HepG2 (cell line): ENCODE measurements at regions not wholly inside any gene's neighbourhood (a gene's known extent, or its start where the extent isn't known, plus 50 kb on each side); places are given as distances from the start of the nearest gene placed in this dataset.

Experiments
- ATAC-seq: fragments of 200-7000 bp; cut with Tn5 transposase; 3 replicates; pipeline ENCODE4 v1.9.1; 2020; ENCODE audit warnings: mild to moderate bottlenecking, moderate library complexity
- BruUV-seq: library from RNA; stranded (reverse); fragments of 400-500 nt; replicated peaks from 2 replicates; lab custom pipeline; 2021; lab: Mats Ljungman, UMichigan
- CTCF ChIA-PET: fragments of 300-600 bp; formaldehyde crosslinking; extraction: SDS; loops from one replicate; lab custom pipeline; 2021; ENCODE audit warnings: low total read pairs, inconsistent platforms, low intra/inter-chr PET ratio; lab: Yijun Ruan, JAX
- POLR2A ChIA-PET: fragments of 350-600 bp; sonication (Branson Sonifier 250); formaldehyde crosslinking; loops from one replicate; lab custom pipeline; 2020; ENCODE audit warnings: antibody characterized with exemption, inconsistent platforms; lab: Yijun Ruan, JAX
- DNase-seq: peaks from one replicate; pipeline ENCODE4 v3.0.0-alpha.2; 2015; ENCODE audit warnings: low spot score
- FAIRE-seq: peaks from 3 replicates; lab custom pipeline; 2011; peaks lifted over from hg19 to GRCh38; lab: Jason Lieb, UNC
- H2AFZ ChIP-seq: one replicate; pipeline ENCODE4 v1.6.1; 2011; ENCODE audit warnings: low read length, inconsistent platforms
- H3K27ac ChIP-seq: fragments of 300-600 bp; 3 replicates; pipeline ENCODE4 v1.8.0; 2011; ENCODE audit warnings: mixed run types, mild to moderate bottlenecking, mixed read lengths, low read length, inconsistent platforms; ENCODE audit not compliant: insufficient read depth; ENCODE audit errors: extremely low read length
- H3K27me3 ChIP-seq, 2 experiments: fragments of 200-600 bp in 1 of 2; 2 replicates in 1 of 2; 3 replicates in 1 of 2; pipeline versions ENCODE4 v1.6.0 to v1.8.0; 2011; ENCODE audit warnings: low read length in 2 of 2, mild to moderate bottlenecking in 2 of 2, moderate library complexity in 2 of 2, inconsistent platforms in 1 of 2; ENCODE audit not compliant: insufficient read depth in 2 of 2, control insufficient read depth in 1 of 2
- H3K36me3 ChIP-seq, 2 experiments: fragments of 200-600 bp in 1 of 2; replicated peaks in 1 of 2; 2 replicates in 1 of 2; 3 replicates in 1 of 2; pipeline versions ENCODE4 v1.5.1 to v1.8.0; 2011; ENCODE audit warnings: low read length in 2 of 2, inconsistent platforms in 1 of 2; ENCODE audit not compliant: insufficient read depth in 2 of 2, control insufficient read depth in 1 of 2
- H3K4me1 ChIP-seq: 2 replicates; pipeline ENCODE4 v1.5.1; 2012; ENCODE audit warnings: low read length, inconsistent platforms; ENCODE audit not compliant: insufficient read depth
- H3K4me2 ChIP-seq: 2 replicates; pipeline ENCODE4 v1.6.0; 2011; ENCODE audit warnings: low read depth, low read length, inconsistent platforms
- H3K4me3 ChIP-seq, 3 experiments: fragments of 200-600 bp in 1 of 3; sonication (generic), shearing (Covaris generic) in 1 of 3; replicated peaks in 1 of 3; 2 replicates each; pipeline ENCODE4 v1.5.1; 2011 to 2016; ENCODE audit warnings: low read length in 3 of 3, inconsistent platforms in 2 of 3, low read depth in 2 of 3, mild to moderate bottlenecking in 2 of 3, control low read depth in 1 of 3, mixed read lengths in 1 of 3; ENCODE audit not compliant: insufficient read depth in 1 of 3
- H3K79me2 ChIP-seq: one replicate; pipeline ENCODE4 v1.6.1; 2011; ENCODE audit warnings: low read length, inconsistent platforms; ENCODE audit not compliant: insufficient read depth
- H3K9ac ChIP-seq: 2 replicates; pipeline ENCODE4 v1.6.0; 2011; ENCODE audit warnings: mild to moderate bottlenecking, low read depth, low read length, inconsistent platforms; ENCODE audit not compliant: insufficient read depth
- H3K9me3 ChIP-seq: 2 replicates; pipeline ENCODE4 v1.5.1; 2012; ENCODE audit warnings: mild to moderate bottlenecking, low read length
- H4K20me1 ChIP-seq: 2 replicates; pipeline ENCODE4 v1.6.0; 2011; ENCODE audit warnings: inconsistent platforms, mild to moderate bottlenecking, low read length, moderate library complexity; ENCODE audit not compliant: insufficient read depth
- HOXA9 ChIP-seq: sonication (generic); formaldehyde crosslinking; IDR thresholded peaks from 2 replicates; pipeline ENCODE4 v1.8.1; 2022; ENCODE audit warnings: missing genetic modification reagents, mild to moderate bottlenecking, moderate library complexity, borderline replicate concordance
- JDP2 ChIP-seq: sonication (generic); formaldehyde crosslinking; IDR thresholded peaks from 2 replicates; pipeline ENCODE4 v1.8.1; 2022; ENCODE audit warnings: missing genetic modification reagents, borderline replicate concordance
- TSC22D2 ChIP-seq: sonication (generic); formaldehyde crosslinking; IDR thresholded peaks from 2 replicates; pipeline ENCODE4 v1.5.1; 2020; ENCODE audit warnings: missing genetic modification reagents, mild to moderate bottlenecking, borderline replicate concordance
- ZNF317 ChIP-seq: sonication (generic); formaldehyde crosslinking; IDR thresholded peaks from 2 replicates; pipeline ENCODE4 v1.5.0; 2020; ENCODE audit warnings: mild to moderate bottlenecking, missing genetic modification reagents
- WGBS: methylation state at CpG from one replicate; pipeline ENCODE4 v1.1.6; 2017; ENCODE audit warnings: low lambda C conversion rate; 5-methylcytosine and 5-hydroxymethylcytosine counted together
- in situ Hi-C: cut with HindIII; loops from 2 replicates; pipeline ENCODE4 v1.10.0; 2017; ENCODE audit warnings: low pct_unique_long_range_greater_than_20kb; ENCODE audit not compliant: extremely low pct_ligation_motif_present
- intact Hi-C: fragments of 100-400 bp; cut with micrococcal nuclease; formaldehyde crosslinking; loops from one replicate; pipeline ENCODE4 v1.10.0; 2022; ENCODE audit not compliant: unreplicated experiment
- TF ChIP-seq, protein P1 (sequence below), 2 experiments: fragments of 450-650 bp in 1 of 2; sonication (generic) in 1 of 2; formaldehyde crosslinking; IDR thresholded peaks; 2 replicates each; pipeline versions ENCODE4 v1.5.0 to v1.8.0; 2020 to 2022; ENCODE audit warnings: mild to moderate bottlenecking in 1 of 2, missing genetic modification reagents in 1 of 2
- TF ChIP-seq, protein P2 (sequence below): sonication (generic); formaldehyde crosslinking; IDR thresholded peaks from 2 replicates; pipeline ENCODE4 v1.9.0; 2021; ENCODE audit warnings: missing genetic modification reagents, mild to moderate bottlenecking, borderline replicate concordance
- TF ChIP-seq, protein P3 (sequence below): sonication (generic); formaldehyde crosslinking; IDR thresholded peaks from 2 replicates; pipeline ENCODE4 v1.4.0; 2020; ENCODE audit warnings: missing genetic modification reagents

DNA sequence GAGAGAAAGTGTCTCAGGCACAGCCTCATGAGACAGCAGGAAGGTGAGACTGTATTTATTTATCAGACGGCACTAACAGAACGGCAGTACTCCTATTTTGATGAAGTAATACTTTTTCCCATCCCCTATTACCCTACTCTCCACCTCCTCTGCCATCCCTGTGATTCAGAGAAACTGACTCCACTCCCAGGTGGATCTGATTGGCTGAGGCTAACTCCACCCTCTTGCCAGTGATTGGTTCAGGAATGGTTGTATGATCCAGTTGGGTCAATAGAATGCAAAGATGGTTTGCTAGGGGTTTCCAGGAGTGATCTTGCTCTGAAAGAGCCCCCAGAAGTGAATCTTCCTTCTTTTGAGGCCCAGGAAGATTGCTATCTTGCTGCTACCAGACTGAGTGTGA lies 65.9 kb upstream of the RCN1 start:
- H3K27me3 ChIP-seq = peaks cover 0 to 17% of the 10 kb centered on the region in 2 experiments; a peak in 2 of 5 replicates
- H3K4me1 ChIP-seq = no peaks in the 10 kb centered on the region
- intact Hi-C loops (no loop called here), in situ Hi-C loops (no loop called here)
- FAIRE-seq (no peak), ATAC-seq (no peak), DNase-seq (no peak)
- TF ChIP-seq HOXA9 (CRISPR knock-in tag) = no peak
- POLR2A ChIA-PET = no interaction called here
- no peak overlapping the region for H3K4me2 ChIP-seq
- H3K9ac ChIP-seq = no peak overlapping the region
- no peak overlapping the region for H3K4me3 ChIP-seq
- WGBS = 5% methylated on average over 2 of the region's 2 CpGs
- no peak overlapping the region for H2AFZ ChIP-seq
- no peaks in the 10 kb centered on the region for H3K9me3 ChIP-seq
- no peak overlapping the region for H3K27ac ChIP-seq
- H3K79me2 ChIP-seq = no peaks in the 10 kb centered on the region
- no TSS peak for BruUV-seq
- no peaks in the 10 kb centered on the region for H3K36me3 ChIP-seq
- H4K20me1 ChIP-seq = no peaks in the 10 kb centered on the region
- CTCF ChIA-PET = no interaction called here

DNA sequence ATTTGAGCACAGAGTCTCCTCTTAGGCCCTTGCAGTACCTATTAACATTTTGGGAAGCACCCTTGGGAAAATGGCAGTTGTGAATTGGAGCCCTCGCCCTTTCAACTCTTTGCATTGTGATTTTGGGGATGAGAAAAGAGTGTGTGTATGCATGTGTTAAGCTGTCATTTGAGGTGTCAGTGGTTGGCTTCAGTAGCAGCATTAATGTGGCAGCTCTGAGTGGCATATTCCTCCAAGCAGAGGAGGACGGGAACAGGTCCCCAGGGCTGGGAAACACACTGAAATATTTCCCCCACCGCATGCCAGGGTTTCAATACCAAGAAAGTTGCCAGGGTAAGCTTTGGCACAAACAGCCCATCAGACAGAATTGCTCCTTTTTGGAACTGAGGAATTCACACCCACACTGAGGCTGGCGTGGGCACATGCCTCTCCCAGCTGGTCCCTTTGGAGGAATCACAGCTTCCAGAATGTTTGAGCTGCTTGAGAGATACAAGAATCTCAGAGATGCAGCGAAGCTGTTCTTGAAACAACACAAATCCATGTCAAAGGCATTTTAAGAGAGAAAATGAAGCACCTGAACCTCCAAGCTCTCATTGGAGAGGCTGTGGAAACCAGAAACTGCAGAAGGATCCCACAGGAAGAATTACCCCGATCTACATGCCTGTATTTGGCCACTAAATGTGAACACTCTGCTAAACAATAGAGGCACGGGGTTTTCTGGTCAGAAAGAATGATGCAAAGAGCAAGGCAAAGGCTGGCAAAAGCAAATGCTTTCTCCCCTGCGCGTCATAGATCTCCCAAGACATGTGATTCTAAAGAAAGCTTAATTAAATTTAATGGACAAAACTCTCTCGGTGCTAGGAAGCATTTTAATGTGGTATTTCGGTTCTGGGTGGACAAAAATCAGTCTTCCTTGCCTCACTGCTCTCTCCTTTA lies 67.2 kb upstream of the RCN1 start:
- ATAC-seq (no peak), DNase-seq (no peak), FAIRE-seq (no peak)
- no peak overlapping the region for H3K9ac ChIP-seq
- WGBS = 10% methylated on average over 11 of the region's 11 CpGs
- TF ChIP-seq JDP2 (CRISPR knock-in tag) (no peak), TSC22D2 (CRISPR knock-in tag) (no peak), ZNF317 (no peak)
- TF ChIP-seq, protein P1, sequence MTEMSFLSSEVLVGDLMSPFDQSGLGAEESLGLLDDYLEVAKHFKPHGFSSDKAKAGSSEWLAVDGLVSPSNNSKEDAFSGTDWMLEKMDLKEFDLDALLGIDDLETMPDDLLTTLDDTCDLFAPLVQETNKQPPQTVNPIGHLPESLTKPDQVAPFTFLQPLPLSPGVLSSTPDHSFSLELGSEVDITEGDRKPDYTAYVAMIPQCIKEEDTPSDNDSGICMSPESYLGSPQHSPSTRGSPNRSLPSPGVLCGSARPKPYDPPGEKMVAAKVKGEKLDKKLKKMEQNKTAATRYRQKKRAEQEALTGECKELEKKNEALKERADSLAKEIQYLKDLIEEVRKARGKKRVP (CRISPR knock-in tag; IDR thresholded peaks at IDR 0.05) = no peak
- TF ChIP-seq, protein P2, sequence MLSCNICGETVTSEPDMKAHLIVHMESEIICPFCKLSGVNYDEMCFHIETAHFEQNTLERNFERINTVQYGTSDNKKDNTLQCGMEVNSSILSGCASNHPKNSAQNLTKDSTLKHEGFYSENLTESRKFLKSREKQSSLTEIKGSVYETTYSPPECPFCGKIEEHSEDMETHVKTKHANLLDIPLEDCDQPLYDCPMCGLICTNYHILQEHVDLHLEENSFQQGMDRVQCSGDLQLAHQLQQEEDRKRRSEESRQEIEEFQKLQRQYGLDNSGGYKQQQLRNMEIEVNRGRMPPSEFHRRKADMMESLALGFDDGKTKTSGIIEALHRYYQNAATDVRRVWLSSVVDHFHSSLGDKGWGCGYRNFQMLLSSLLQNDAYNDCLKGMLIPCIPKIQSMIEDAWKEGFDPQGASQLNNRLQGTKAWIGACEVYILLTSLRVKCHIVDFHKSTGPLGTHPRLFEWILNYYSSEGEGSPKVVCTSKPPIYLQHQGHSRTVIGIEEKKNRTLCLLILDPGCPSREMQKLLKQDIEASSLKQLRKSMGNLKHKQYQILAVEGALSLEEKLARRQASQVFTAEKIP (CRISPR knock-in tag) = no peak
- TF ChIP-seq, protein P3, sequence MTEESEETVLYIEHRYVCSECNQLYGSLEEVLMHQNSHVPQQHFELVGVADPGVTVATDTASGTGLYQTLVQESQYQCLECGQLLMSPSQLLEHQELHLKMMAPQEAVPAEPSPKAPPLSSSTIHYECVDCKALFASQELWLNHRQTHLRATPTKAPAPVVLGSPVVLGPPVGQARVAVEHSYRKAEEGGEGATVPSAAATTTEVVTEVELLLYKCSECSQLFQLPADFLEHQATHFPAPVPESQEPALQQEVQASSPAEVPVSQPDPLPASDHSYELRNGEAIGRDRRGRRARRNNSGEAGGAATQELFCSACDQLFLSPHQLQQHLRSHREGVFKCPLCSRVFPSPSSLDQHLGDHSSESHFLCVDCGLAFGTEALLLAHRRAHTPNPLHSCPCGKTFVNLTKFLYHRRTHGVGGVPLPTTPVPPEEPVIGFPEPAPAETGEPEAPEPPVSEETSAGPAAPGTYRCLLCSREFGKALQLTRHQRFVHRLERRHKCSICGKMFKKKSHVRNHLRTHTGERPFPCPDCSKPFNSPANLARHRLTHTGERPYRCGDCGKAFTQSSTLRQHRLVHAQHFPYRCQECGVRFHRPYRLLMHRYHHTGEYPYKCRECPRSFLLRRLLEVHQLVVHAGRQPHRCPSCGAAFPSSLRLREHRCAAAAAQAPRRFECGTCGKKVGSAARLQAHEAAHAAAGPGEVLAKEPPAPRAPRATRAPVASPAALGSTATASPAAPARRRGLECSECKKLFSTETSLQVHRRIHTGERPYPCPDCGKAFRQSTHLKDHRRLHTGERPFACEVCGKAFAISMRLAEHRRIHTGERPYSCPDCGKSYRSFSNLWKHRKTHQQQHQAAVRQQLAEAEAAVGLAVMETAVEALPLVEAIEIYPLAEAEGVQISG (CRISPR knock-in tag) = no peak
- no peaks in the 10 kb centered on the region for H4K20me1 ChIP-seq
- intact Hi-C loops (no loop called here), in situ Hi-C loops (no loop called here)
- H3K4me3 ChIP-seq = no peak overlapping the region
- H3K27ac ChIP-seq = no peak overlapping the region
- no TSS peak for BruUV-seq
- H3K27me3 ChIP-seq = peaks cover 0 to 10% of the 10 kb centered on the region in 2 experiments; a peak in 2 of 5 replicates
- H3K9me3 ChIP-seq = no peaks in the 10 kb centered on the region
- POLR2A ChIA-PET = no interaction called here
- H3K4me2 ChIP-seq = no peak overlapping the region
- H3K79me2 ChIP-seq = no peaks in the 10 kb centered on the region
- CTCF ChIA-PET = no interaction called here
- no peaks in the 10 kb centered on the region for H3K4me1 ChIP-seq
- no peak overlapping the region for H2AFZ ChIP-seq
- H3K36me3 ChIP-seq = no peaks in the 10 kb centered on the region
